GM12878 (cell line): ENCODE measurements at regions not wholly inside any gene's neighbourhood (a gene's known extent, or its start where the extent isn't known, plus 50 kb on each side); places are given as distances from the start of the nearest gene placed in this dataset.

Experiments used
- PAX8 ChIP-seq: fragments of 450-650 bp; IDR thresholded peaks from 2 replicates; pipeline ENCODE4 v1.6.1; 2017; ENCODE audit warnings: mild to moderate bottlenecking, moderate library complexity
- PML ChIP-seq: IDR thresholded peaks from 2 replicates; pipeline ENCODE4 v1.6.1; 2012; ENCODE audit warnings: low read length, inconsistent platforms
- RAD51 ChIP-seq: fragments of 450-650 bp; IDR thresholded peaks from 2 replicates; pipeline ENCODE4 v1.6.1; 2016; ENCODE audit warnings: moderate library complexity, mild to moderate bottlenecking, inconsistent platforms
- TF ChIP-seq, protein P1 (sequence below): fragments of 450-650 bp; formaldehyde crosslinking; IDR thresholded peaks from 2 replicates; pipeline ENCODE4 v1.4.0; 2022; ENCODE audit warnings: mild to moderate bottlenecking, moderate library complexity
- TF ChIP-seq, protein P2 (sequence below): IDR thresholded peaks from 2 replicates; pipeline ENCODE4 v1.6.1; 2012; ENCODE audit warnings: mild to moderate bottlenecking, low read depth, low read length

DNA sequence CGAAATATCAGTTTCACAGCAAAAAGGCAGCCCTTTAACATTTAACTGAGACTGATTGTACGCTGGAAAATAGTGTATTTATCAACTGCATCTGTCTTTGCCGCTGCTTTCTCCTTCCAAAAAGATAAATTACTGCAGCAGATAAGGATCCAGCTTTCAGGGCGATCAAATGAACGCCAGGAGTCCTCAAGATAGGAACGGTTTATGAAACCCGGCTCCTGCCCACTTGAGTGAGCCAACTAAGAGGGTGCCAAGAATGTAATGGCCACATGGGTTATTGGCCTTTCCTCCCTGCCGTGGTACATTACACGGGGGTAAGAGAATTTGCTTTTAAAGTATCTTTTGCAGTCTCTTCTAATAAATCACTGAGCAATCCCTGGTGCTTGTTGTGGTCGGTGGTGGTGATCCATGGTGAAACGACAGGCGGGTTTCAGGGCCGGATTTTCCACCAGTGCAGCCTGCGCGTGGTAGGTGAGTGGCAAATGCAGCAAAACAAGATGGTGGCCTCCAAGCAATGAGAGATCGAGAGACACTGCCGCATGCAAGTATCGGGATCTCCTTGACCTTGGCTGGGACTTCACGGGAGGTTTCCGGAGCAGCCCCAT is 67.5 kb upstream of the IRX6 start (continued):
- TF ChIP-seq, protein P1, sequence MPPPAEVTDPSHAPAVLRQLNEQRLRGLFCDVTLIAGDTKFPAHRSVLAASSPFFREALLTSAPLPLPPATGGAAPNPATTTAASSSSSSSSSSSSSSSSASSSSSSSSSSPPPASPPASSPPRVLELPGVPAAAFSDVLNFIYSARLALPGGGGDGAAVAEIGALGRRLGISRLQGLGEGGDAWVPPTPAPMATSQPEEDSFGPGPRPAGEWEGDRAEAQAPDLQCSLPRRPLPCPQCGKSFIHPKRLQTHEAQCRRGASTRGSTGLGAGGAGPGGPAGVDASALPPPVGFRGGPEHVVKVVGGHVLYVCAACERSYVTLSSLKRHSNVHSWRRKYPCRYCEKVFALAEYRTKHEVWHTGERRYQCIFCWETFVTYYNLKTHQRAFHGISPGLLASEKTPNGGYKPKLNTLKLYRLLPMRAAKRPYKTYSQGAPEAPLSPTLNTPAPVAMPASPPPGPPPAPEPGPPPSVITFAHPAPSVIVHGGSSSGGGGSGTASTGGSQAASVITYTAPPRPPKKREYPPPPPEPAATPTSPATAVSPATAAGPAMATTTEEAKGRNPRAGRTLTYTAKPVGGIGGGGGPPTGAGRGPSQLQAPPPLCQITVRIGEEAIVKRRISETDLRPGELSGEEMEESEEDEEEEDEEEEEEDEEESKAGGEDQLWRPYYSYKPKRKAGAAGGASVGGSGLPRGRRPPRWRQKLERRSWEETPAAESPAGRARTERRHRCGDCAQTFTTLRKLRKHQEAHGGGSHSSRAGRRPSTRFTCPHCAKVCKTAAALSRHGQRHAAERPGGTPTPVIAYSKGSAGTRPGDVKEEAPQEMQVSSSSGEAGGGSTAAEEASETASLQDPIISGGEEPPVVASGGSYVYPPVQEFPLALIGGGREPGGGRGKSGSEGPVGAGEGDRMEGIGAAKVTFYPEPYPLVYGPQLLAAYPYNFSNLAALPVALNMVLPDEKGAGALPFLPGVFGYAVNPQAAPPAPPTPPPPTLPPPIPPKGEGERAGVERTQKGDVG (CRISPR knock-in tag): no peak
- TF ChIP-seq PAX8 (no peak), RAD51 (no peak), PML (no peak)
- TF ChIP-seq, protein P2, sequence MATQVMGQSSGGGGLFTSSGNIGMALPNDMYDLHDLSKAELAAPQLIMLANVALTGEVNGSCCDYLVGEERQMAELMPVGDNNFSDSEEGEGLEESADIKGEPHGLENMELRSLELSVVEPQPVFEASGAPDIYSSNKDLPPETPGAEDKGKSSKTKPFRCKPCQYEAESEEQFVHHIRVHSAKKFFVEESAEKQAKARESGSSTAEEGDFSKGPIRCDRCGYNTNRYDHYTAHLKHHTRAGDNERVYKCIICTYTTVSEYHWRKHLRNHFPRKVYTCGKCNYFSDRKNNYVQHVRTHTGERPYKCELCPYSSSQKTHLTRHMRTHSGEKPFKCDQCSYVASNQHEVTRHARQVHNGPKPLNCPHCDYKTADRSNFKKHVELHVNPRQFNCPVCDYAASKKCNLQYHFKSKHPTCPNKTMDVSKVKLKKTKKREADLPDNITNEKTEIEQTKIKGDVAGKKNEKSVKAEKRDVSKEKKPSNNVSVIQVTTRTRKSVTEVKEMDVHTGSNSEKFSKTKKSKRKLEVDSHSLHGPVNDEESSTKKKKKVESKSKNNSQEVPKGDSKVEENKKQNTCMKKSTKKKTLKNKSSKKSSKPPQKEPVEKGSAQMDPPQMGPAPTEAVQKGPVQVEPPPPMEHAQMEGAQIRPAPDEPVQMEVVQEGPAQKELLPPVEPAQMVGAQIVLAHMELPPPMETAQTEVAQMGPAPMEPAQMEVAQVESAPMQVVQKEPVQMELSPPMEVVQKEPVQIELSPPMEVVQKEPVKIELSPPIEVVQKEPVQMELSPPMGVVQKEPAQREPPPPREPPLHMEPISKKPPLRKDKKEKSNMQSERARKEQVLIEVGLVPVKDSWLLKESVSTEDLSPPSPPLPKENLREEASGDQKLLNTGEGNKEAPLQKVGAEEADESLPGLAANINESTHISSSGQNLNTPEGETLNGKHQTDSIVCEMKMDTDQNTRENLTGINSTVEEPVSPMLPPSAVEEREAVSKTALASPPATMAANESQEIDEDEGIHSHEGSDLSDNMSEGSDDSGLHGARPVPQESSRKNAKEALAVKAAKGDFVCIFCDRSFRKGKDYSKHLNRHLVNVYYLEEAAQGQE: no peak
